H9 (cell line): ENCODE measurements at regions not wholly inside any gene's neighbourhood (a gene's known extent, or its start where the extent isn't known, plus 50 kb on each side); places are given as distances from the start of the nearest gene placed in this dataset.

Experiments
- DNase-seq: peaks from one replicate; pipeline ENCODE4 v3.0.0-alpha.2; 2017
- H2AFZ ChIP-seq: one replicate; pipeline ENCODE4 v1.6.1; 2013; ENCODE audit warnings: mild to moderate bottlenecking, low read length, control low read depth, moderate library complexity
- H2AK5ac ChIP-seq: 2 replicates; pipeline ENCODE4 v1.6.1; 2013; ENCODE audit warnings: low read length, control low read depth, mixed read lengths; ENCODE audit not compliant: insufficient read length
- H2BK120ac ChIP-seq: one replicate; pipeline ENCODE4 v1.6.1; 2013; ENCODE audit warnings: low read depth, mild to moderate bottlenecking, low read length, control low read depth, inconsistent platforms; ENCODE audit not compliant: poor library complexity, severe bottlenecking
- H2BK12ac ChIP-seq: 2 replicates; pipeline ENCODE4 v1.6.1; 2013; ENCODE audit warnings: low read length, control low read depth, mixed read lengths, low read depth; ENCODE audit not compliant: insufficient read length
- H2BK15ac ChIP-seq: 2 replicates; pipeline ENCODE4 v1.6.1; 2013; ENCODE audit warnings: low read depth, low read length, control low read depth
- H2BK20ac ChIP-seq: one replicate; pipeline ENCODE4 v1.6.1; 2013; ENCODE audit warnings: low read depth, mild to moderate bottlenecking, low read length, control low read depth, inconsistent platforms; ENCODE audit not compliant: poor library complexity, severe bottlenecking
- H2BK5ac ChIP-seq: 2 replicates; pipeline ENCODE4 v1.6.1; 2013; ENCODE audit warnings: low read length, control low read depth, mixed read lengths; ENCODE audit not compliant: insufficient read length
- H3K14ac ChIP-seq: 2 replicates; pipeline ENCODE4 v1.6.1; 2013; ENCODE audit warnings: low read length, control low read depth; ENCODE audit not compliant: insufficient read depth
- H3K18ac ChIP-seq: 2 replicates; pipeline ENCODE4 v1.6.1; 2013; ENCODE audit warnings: low read depth, mild to moderate bottlenecking, mixed read lengths, low read length, control low read depth; ENCODE audit not compliant: insufficient read length
- H3K23ac ChIP-seq: 2 replicates; pipeline ENCODE4 v1.6.1; 2013; ENCODE audit warnings: low read length, control low read depth, mixed read lengths, low read depth; ENCODE audit not compliant: insufficient read length
- H3K23me2 ChIP-seq: 2 replicates; pipeline ENCODE4 v1.6.1; 2013; ENCODE audit warnings: low read depth, mild to moderate bottlenecking, mixed read lengths, low read length, control low read depth; ENCODE audit not compliant: insufficient read length, poor library complexity, severe bottlenecking
- H3K27ac ChIP-seq: 2 replicates; pipeline ENCODE4 v1.5.1; 2013; ENCODE audit warnings: low read length, control low read depth, mixed read lengths, low read depth; ENCODE audit not compliant: insufficient read length
- H3K27me3 ChIP-seq: 2 replicates; pipeline ENCODE4 v1.6.1; 2013; ENCODE audit warnings: low read length, control low read depth, inconsistent platforms; ENCODE audit not compliant: insufficient read depth
- H3K4ac ChIP-seq: 2 replicates; pipeline ENCODE4 v1.6.1; 2013; ENCODE audit warnings: low read depth, mild to moderate bottlenecking, control low read depth, inconsistent platforms, low read length, moderate library complexity
- H3K4me1 ChIP-seq: 2 replicates; pipeline ENCODE4 v1.6.1; 2013; ENCODE audit warnings: low read length, control low read depth, inconsistent platforms; ENCODE audit not compliant: insufficient read depth
- H3K4me2 ChIP-seq: 2 replicates; pipeline ENCODE4 v1.6.1; 2013; ENCODE audit warnings: low read length, control low read depth, mixed read lengths; ENCODE audit not compliant: insufficient read length, insufficient read depth
- H3K56ac ChIP-seq: 2 replicates; pipeline ENCODE4 v1.6.1; 2013; ENCODE audit warnings: low read depth, mild to moderate bottlenecking, mixed read lengths, low read length, control low read depth; ENCODE audit not compliant: insufficient read length
- H3K79me1 ChIP-seq: 2 replicates; pipeline ENCODE4 v1.6.1; 2013; ENCODE audit warnings: low read depth, mild to moderate bottlenecking, moderate library complexity, low read length, control low read depth, inconsistent platforms; ENCODE audit not compliant: insufficient read depth, poor library complexity, severe bottlenecking
- H3K79me2 ChIP-seq: 2 replicates; pipeline ENCODE4 v1.6.1; 2013; ENCODE audit warnings: low read length, control low read depth, inconsistent platforms; ENCODE audit not compliant: insufficient read depth
- H3K9ac ChIP-seq: 2 replicates; pipeline ENCODE4 v1.6.1; 2013; ENCODE audit warnings: low read length, control low read depth, mixed read lengths; ENCODE audit not compliant: insufficient read length; ENCODE audit errors: extremely low read depth
- H3K9me3 ChIP-seq: one replicate; pipeline ENCODE4 v1.6.1; 2013; ENCODE audit warnings: low read depth, low read length, inconsistent platforms; ENCODE audit not compliant: control insufficient read depth
- H3T11ph ChIP-seq: one replicate; pipeline ENCODE4 v1.6.1; 2013; ENCODE audit warnings: mild to moderate bottlenecking, low read length, control low read depth, inconsistent platforms
- H4K20me1 ChIP-seq: one replicate; pipeline ENCODE4 v1.6.1; 2013; ENCODE audit not compliant: control insufficient read depth, insufficient read length, insufficient read depth
- H4K5ac ChIP-seq: 2 replicates; pipeline ENCODE4 v1.6.1; 2013; ENCODE audit warnings: low read depth, mild to moderate bottlenecking, mixed read lengths, low read length, control low read depth; ENCODE audit not compliant: insufficient read length
- H4K8ac ChIP-seq: replicated peaks from 2 replicates; pipeline ENCODE4 v1.6.1; 2013; ENCODE audit warnings: low read length, control low read depth, mixed read lengths, low read depth; ENCODE audit not compliant: insufficient read length
- H4K91ac ChIP-seq: 2 replicates; pipeline ENCODE4 v1.6.1; 2013; ENCODE audit warnings: low read depth, mild to moderate bottlenecking, moderate library complexity, mixed read lengths, low read length, control low read depth; ENCODE audit not compliant: insufficient read length
- H3K27ac Mint-ChIP-seq, 3 experiments: 2 replicates in 2 of 3; 3 replicates in 1 of 3; pipeline ENCODE4 v1.8.0; 2020 to 2021; ENCODE audit warnings: mixed read lengths in 3 of 3, mild to moderate bottlenecking in 1 of 3, moderate library complexity in 1 of 3
- H3K27me3 Mint-ChIP-seq: 2 replicates; pipeline ENCODE4 v1.8.0; 2021; ENCODE audit warnings: low read depth, mild to moderate bottlenecking, moderate library complexity, mixed read lengths
- H3K36me3 Mint-ChIP-seq, 3 experiments: 2 replicates in 2 of 3; 3 replicates in 1 of 3; pipeline ENCODE4 v1.8.0; 2020 to 2021; ENCODE audit warnings: low read depth in 3 of 3, mixed read lengths in 3 of 3; ENCODE audit not compliant: insufficient read depth in 1 of 3
- H3K4me1 Mint-ChIP-seq, 2 experiments: 2 replicates each; pipeline ENCODE4 v1.8.0; 2020; ENCODE audit warnings: mixed read lengths in 2 of 2
- H3K4me3 Mint-ChIP-seq, 2 experiments: 2 replicates in 1 of 2; 3 replicates in 1 of 2; pipeline ENCODE4 v1.8.0; 2020 to 2021; ENCODE audit warnings: mild to moderate bottlenecking in 2 of 2, mixed read lengths in 2 of 2, moderate library complexity in 1 of 2
- H3K9me3 Mint-ChIP-seq, 2 experiments: 2 replicates in 1 of 2; 3 replicates in 1 of 2; pipeline ENCODE4 v1.8.0; 2020; ENCODE audit warnings: mild to moderate bottlenecking in 2 of 2, mixed read lengths in 2 of 2, moderate library complexity in 1 of 2
- CTCF ChIP-seq: fragments of 200-600 bp; sonication (generic); conservative IDR thresholded peaks from 3 replicates; pipeline ENCODE4 v1.8.0; 2021; ENCODE audit warnings: antibody characterized with exemption, mild to moderate bottlenecking

GRCh38 chr12:78306236-78306635 is 475.5 kb downstream of the NAV3 start:
- Mint-ChIP-seq H3K4me3 (no peak overlapping the region), H3K9me3 (peaks cover 9 to 16% of the 10 kb centered on the region in 2 experiments), H3K4me1 (no peaks in the 10 kb centered on the region), H3K27ac (no peak overlapping the region), H3K27me3 (no peaks in the 10 kb centered on the region), H3K36me3 (peaks cover 5 to 18% (median 6%) of the 10 kb centered on the region in 3 experiments; a peak in 4 of 7 replicates)
- H3K56ac ChIP-seq, result no peak overlapping the region
- H3K4ac ChIP-seq, result no peak overlapping the region
- no peak overlapping the region for H4K91ac ChIP-seq
- H3K79me1 ChIP-seq, result no peaks in the 10 kb centered on the region
- no peak for TF ChIP-seq CTCF
- H2BK5ac ChIP-seq, result no peak overlapping the region
- H3K4me1 ChIP-seq, result no peaks in the 10 kb centered on the region
- no peaks in the 10 kb centered on the region for H3K23me2 ChIP-seq
- H2BK12ac ChIP-seq, result no peak overlapping the region
- H4K5ac ChIP-seq, result no peak overlapping the region
- H3K9me3 ChIP-seq, result no peaks in the 10 kb centered on the region
- H3K23ac ChIP-seq, result no peak overlapping the region
- H3K18ac ChIP-seq, result no peak overlapping the region
- H3K14ac ChIP-seq, result no peak overlapping the region
- H2BK20ac ChIP-seq, result no peak overlapping the region
- H3T11ph ChIP-seq, result no peak overlapping the region
- no peak overlapping the region for H2BK15ac ChIP-seq
- no peak for DNase-seq
- H3K79me2 ChIP-seq, result no peaks in the 10 kb centered on the region
- no peaks in the 10 kb centered on the region for H4K20me1 ChIP-seq
- no peaks in the 10 kb centered on the region for H3K27me3 ChIP-seq
- H2AFZ ChIP-seq, result no peak overlapping the region
- H3K9ac ChIP-seq, result no peak overlapping the region
- no peak overlapping the region for H2BK120ac ChIP-seq
- no peak overlapping the region for H3K4me2 ChIP-seq
- H3K27ac ChIP-seq, result no peak overlapping the region
- no peak overlapping the region for H4K8ac ChIP-seq
- no peak overlapping the region for H2AK5ac ChIP-seq
